NCI-H748 (cell line): ENCODE measurements at regions not wholly inside any gene's neighbourhood (a gene's known extent, or its start where the extent isn't known, plus 50 kb on each side); places are given as distances from the start of the nearest gene placed in this dataset.
"Not testable (repeated sequence)": the region's sequence is repeated elsewhere in the genome, so short reads cannot be mapped to it uniquely, and the experiment has no call there.

Source experiments
- DNase-seq: peaks from one replicate; lab custom pipeline; 2025; ENCODE audit not compliant: unreplicated experiment; lab: John Stamatoyannopoulos, UW

DNA sequence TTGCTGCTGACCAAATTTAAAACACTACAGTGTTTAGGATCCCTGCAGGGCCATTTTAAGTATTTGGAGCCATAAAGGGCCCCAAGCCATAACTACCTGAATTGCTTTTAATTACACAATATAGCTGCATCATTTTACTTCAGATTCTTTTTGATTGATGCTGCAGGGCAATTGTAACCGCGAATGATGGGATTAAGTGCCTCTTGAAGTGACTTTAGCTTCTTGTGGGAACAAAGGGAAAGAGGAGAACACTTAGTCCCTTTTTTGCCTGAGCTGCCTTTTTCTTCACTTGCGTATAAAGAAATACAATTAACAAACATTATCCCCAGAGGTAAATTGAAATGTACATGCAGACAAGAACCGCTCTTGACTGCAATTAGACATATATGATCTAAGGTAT is 228.5 kb downstream of the ZIC5 start:
- peak; percentile 94 for DNase-seq

DNA sequence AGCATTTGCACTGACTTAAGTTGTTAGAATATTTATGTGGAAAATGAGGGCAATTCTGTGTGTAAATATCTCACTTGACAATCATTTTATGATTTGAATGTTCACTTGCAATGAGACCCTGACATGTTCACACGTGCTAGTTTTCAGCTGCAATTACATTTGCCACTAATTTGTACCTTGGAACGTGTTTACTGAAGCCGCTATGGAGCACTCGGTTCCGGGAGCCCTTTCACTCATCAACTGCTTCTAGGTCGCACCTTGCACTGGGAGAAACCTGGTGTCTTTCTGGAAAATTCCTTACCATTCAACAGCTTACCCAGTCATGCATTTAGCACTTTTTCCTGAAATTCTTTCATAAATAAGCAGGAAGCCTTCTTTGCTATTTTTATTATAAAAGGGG is 229.6 kb downstream of the ZIC5 start:
- peak; percentile 69 for DNase-seq

DNA sequence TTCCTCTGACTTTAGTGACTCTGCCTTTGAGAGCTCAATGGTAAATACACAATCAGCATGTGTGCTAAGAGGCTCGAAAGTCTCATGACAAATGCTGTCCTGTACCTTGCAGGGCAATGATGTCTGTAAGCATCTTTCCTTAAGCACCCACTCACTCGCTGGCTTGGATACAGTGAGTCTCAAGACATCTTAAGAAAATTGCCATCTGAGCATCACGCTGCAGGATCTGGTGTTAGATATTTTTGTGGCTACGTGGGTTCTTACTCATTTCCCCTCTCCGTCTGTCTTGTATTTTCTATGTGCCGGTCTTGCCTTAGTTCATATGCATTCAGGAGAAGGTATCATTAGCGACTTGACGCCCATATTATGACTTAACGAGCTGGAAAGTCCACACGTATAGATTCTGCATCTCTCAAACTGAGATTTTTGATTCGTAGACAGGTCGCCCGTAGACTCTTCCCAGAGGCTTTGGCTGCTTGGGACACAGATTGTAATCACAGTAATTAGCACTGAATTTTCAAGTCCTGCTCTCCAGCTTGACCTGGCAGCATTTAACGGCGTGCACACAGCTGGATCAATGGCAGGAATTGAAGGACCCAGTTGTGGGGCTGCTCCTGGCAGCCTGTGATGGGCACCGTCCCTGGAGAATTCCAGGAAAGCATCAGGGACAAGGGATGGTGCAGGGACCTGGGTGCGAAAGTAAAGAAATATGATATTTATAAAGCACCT is 231.2 kb downstream of the ZIC5 start:
- peak; percentile 32 for DNase-seq

DNA sequence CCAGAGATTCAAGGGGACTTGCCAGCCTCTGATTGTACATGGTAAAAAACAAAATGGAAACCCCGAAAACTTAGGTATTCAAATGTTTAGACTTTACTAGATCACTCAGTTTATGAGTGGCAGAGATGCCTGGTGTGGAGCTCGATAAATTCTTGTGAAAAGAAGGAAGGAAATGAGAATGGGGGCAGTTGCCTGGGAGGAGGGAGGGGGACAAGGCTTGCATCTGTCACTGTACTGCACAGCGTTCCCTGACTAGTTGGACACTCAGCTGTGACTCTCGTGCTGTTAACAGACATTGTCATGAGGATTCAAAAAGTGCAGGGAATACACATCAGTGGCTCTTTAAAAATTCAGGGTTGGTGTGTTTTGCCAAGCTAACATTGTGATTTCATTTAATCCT is 232.9 kb downstream of the ZIC5 start:
- DNase-seq: no peak

DNA sequence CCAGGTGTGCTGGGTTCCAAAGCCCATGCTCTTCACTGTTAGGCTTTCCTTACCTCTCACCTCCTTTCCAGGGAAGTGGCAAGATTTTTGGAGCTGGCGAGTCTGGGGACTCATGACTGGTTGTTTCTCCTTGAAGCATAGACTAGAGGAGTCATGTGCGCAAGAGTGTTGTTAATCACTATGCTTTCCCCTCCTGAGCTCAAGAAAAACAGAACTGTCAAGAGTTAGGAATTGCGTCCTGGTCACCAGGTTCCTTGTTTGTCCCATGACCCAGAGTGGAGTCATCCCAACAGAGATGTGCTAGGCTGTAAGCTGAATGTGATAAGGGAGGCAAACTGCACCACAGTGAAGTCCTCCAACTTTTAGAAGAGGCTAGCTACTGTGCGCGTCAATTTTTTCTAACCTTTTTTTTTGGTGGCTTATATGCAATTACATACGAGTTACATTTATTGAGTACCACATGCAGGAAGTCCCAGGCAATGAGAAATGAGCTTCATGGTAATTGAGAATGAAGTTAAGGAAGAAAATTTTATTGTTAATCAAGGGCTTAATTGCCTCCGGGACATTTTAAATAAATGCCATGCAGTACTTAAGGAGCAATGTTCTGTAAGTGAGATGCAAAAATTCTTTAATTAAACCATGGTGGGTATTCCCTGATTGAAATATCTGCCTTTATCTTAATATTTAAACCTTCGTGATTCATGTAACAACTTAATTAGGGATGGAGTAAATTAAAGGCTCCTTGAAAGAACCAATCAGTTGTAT is 233.9 kb downstream of the ZIC5 start:
- no peak for DNase-seq

DNA sequence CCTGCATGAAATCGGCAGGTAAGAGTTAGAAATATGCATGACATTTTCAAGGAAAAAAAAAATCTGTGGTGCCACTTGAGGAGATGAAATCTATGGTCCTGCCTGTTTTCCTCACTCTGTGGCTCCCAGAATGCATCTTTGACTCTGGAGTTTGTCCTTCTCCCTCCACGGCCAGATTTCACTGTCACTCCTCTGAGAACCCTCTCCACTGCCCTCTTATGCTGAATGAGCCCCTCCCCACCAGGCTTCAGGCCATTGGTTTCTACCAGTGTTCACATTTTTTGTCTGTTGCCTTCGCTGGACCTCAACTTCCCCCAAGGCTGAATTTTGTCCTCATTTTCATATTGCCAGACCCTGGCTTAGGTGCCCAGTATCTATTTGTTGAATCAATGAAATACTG is 235.0 kb downstream of the ZIC5 start:
- DNase-seq: no peak

DNA sequence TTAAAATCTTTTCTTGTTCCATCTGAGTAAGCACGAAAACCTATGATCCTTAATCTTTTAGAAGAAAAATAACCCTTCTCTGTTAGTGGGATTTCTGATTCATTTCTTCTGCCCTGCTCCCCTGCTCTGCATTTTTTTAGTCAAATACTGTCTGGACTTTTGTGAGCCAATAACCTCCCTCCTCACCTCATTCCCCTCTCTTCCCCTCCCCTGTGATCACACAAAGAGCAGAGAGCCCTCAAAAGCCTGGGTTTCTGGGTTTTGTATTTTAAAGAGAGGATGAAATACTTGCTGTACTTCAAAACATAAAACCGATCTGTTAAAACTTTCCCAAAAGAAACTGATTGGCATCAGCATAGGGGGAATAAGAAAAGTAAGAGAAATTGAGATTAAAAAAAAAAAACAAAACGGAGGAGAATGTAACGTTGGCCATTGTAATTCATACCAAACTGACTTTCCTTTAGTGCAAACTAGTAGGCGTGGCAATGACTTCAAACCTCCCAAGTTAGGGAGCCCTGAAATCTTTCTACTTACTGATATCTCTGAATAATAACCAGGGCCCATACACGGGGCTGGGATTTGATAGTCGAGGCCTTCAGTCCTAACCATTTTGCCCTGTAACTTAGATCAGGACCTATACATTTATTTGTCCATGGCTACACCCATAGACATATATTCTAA is 232.9 kb downstream of the TM9SF2 start:
- no peak for DNase-seq

DNA sequence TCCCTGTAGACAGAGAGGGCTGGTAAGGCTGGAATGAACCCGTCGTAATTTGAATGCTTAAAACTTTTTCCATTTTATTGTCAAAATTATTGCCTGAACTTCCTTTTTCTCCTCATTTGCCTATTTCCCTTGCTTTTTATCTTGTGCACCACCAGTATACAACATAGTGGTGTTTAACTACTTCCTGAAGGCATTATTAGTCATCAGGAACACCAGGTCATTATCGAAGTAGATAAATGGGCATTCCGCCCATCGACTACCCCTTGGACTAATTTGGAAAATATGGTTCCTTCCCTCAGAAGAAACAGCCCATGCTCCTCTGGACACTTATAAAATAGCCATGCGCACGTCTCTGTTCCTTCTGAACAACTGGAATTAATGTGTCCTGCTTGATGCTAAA is 232.1 kb downstream of the TM9SF2 start:
- DNase-seq: no peak

DNA sequence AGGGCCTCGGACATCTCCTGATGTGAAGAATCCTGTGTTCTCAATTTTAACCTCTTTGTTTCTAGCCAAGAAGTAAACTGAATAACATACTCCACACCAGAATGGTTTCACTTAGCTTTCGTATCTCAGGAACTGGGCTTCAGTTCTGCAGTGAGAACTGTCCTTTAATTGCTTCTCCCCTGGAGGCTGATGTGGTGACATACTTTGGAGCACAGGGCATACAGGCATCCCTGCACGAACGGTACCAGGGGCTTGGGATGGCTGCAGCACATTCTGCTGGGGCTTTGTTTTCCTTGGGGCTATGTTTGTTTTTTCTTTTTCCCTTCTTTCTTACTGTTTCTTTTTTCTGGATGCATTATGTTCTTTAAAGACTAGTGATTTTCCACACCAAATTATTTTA is 230.5 kb downstream of the TM9SF2 start:
- peak; percentile 15 for DNase-seq

DNA sequence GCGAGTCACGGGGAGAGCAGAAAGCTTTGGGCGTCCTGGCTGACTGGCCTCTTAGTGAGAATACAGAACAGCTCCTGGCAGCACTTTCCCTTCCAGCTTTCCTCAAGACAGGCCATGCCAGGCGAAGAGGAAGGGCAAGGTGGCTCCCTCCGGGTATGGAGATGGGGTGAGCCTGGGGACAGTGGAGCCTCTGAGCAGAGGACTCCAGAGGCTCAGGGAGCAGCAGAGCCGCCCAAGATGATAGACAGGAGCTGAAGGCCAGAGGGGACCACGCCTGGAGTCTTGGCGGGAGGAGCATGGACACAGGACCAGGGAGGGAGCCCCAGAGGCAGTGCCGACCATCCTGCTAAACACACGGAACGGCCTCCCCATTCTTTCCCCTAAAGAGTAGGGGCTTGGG is 229.1 kb downstream of the TM9SF2 start:
- no peak for DNase-seq

DNA sequence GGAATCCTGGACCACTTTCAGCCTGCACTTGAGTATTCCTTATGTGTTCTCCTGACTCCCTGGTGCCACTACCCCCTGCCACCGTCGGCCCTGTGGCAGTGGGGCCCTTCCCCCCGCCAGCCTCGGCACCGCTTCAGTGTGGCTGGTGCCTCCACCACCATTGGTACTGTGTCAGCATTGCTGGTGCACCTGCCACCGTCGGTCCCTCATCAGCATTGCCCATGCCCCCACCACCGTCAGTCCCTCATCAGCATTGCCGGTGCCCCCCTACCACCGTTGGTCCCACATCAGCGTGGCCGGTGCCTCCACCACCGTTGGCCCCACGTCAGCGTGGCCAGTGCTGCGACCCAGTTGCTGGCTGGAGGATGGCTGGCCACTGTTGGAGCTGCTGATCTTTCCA is 228.5 kb downstream of the TM9SF2 start:
- no peak for DNase-seq

DNA sequence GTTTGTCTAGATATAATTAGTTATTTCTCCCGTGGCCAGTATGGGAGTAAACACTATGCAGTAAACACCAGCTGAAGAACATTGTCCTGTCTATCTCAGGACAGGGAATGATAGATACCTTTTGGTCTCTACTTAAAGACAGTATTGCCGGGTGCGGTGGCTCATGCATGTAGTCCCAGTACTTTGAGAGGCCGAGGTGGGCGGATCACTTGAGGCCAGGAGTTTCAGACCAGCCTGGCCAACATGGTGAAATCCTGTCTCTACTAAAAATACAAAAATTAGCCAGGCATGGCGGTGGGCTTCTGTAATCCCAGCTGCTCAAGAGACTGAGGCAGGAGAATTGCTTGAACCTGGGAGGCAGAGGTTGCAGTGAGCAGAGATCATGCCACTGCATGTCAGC is 226.4 kb downstream of the TM9SF2 start:
- DNase-seq: not testable (repeated sequence)

DNA sequence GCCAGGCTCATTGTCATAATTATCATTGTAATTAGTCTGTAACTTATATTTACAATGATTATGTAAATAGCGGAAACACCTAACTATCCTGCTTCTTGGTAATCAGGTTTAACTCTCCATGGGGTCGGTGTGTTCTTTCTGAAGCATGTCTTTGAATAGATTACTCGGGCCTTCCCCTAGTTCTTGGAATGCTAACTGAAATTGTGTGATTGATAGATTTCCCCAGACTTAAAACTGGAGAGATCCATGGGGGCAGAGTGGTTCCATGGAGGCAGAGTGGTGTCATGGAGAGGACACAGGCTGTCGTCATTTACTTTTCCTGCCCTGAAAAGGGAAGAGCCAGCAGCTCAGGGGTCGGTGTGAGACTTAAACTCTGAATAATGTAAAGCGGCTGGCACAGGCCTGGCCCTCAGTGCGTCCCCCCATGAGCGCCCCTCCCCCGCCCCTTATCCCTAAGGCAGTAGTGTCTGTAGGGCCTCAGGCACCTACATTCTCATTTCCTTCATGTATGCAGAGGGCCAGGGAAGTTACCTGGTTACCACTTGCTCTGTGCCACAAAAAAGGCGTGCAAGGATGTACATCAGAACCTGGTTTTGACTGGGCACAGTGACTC is 225.1 kb downstream of the TM9SF2 start:
- no peak for DNase-seq

DNA sequence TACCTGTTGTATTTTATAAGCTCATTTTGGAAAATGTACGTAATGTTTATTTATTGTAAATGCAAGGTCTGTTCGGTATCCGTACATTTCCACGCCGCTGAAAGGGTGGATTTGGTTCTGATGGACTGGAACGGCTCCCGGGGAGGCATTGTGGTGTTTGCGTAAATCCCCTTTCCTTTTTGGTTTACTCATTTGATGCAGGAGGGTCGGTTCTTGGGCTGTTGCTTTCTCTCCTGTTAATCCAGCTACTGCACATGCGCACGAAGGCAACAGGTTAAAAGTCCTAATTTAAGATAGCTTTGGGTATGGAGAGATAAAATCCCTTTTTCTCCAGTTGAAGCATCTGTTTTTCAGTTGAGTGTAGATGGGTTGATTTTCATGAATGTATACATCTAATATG is 224.4 kb downstream of the TM9SF2 start:
- DNase-seq: no peak

DNA sequence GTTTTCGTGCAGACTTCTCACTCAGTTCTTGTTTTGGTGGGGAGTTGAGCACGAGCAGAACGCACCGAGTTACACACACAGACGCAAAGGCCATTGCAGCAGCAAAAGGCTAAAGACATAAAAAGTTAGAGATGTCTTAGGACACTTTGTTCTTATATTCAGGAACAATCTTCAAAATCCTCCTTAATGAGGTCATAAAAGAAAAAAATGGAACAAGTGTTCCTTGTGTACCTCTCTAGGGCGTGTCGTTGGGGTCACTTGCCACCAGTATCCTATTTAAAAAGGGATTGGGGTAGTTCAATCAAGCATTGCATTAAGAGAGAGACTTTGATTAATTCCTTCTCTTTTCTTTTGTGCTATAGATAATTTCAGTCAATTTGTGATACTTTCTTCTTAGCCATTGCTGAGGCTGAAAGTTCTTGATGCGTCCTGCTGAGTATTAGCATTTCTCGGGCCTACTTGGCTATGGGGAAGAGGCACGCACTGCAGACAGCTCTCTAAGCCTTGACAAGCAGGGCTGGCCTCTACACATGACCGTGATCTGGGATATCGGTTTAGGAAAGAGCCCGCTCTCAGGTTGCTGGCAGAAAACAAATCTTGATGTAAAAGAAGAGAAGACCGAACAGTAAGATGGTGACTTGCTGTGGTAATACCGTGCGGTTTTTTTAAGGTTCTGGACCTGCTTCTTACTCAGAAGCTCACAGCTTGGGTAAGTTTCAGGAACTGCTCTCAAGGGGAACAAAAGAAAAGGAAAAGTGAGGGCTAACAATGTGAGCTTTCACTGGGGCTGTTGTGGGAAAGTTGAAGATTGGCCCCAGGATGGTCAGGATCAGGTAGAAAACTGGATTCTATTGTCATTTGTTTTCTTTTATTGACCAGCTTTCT is 223.6 kb downstream of the TM9SF2 start:
- no peak for DNase-seq

DNA sequence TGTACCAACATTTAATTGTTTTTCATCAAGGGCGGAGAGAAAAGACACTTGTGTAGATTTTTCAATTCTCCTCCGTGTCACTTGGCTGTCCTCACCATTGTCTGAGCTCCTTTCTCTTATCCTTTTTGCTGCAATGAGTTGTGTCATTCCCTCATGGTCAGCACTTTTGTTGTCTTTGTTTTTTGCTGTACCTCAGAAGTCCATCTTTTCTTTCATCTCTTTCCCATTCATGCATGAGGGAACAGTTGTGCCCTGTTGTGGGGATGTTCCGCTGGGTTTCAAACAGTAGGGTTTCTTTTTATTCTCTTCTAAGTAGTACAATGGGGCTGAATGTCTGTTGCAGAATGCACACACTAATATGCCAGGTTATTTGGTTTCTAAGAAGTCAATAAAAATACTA is 222.6 kb downstream of the TM9SF2 start:
- DNase-seq: no peak

DNA sequence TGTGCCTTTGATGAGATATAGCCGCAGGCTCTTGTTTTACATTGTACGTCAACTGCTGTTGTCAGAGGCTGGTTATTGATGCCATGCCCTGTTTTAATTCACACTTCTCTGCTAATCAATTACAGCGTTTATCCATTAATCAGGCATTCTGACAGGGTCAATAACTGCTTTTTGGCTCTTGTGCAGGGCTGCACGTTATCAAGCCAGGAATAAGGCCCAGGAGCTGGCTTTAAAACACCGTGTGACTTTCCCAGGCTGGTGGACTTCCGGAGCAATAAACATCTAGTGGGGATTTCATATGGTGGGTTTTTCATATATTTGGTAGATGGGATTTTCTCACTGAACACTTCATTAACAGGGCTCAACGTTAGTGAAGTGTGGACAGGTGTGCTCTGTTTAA is 221.7 kb downstream of the TM9SF2 start:
- peak; percentile 50 for DNase-seq

DNA sequence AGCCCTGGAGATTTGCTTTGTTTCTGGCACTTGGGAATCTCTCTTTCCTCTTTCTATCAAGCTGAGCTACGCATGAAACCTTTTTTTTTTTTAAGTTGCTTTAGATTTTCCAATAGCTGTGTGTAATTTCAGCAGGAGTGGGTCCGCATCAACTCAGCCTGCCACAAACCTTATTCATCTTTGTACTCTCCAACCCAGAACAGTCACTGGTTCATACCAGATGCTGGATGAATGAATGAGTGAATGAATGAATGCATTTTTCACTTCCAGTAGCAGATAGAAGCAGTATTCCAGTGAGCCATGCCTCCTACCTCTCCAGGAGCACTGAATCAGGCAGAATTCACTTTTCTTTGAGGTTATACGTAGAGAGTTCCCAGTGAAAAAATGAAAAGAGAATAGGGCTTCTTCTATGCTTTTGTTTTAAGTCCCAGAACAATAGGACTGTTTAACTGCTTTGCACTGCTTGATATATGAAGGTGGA is 221.1 kb downstream of the TM9SF2 start:
- no peak for DNase-seq

DNA sequence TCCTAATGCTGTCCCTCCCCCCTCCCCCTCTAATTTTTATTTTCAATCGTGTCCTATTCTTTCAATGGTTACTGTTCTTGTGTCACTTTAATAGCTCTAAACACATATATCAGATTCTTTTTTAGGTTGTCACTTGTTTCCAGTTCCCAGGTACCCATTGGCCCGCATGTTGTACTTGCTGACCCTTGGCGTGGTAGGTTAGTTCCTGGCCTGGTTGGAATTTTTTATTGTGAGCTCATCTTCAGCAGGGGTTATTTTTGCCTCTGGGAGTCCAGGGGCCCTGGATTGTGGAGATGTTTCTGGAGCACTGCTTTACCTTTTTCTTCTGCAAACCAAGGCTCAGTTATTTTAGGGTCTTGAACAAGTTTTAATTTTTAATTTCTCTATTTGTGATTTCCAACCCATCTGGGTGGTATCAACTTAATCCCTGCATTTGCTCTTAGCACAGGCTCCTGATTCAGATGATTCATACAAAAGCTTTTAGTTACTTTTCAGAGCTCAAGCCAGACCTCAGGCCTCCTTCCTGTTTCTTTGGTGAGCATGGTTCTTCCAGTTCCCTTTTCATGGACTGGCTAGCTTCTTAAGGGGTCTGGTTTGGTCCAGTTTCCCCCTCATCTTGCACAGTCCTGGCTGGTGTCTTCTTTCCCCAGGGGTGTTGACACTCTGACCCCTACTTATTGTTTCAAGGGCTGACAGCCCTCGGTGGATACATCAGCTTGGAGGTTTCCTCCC is 220.5 kb downstream of the TM9SF2 start:
- no peak for DNase-seq
